HepG2 (cell line): ENCODE measurements at regions not wholly inside any gene's neighbourhood (a gene's known extent, or its start where the extent isn't known, plus 50 kb on each side); places are given as distances from the start of the nearest gene placed in this dataset.

Experiments
- CEBPB ChIP-seq: IDR thresholded peaks from 2 replicates; pipeline ENCODE4 v1.6.1; 2011; ENCODE audit warnings: low read depth, low read length, improper control_type of control experiment, borderline replicate concordance
- GFI1 ChIP-seq: sonication (generic); formaldehyde crosslinking; IDR thresholded peaks from 2 replicates; pipeline ENCODE4 v1.5.0; 2020; ENCODE audit warnings: missing genetic modification reagents, mild to moderate bottlenecking, borderline replicate concordance
- POLR2A ChIP-seq, 2 experiments: IDR thresholded peaks; 2 replicates each; pipeline ENCODE4 v1.6.1; 2011; ENCODE audit warnings: low read depth in 2 of 2, low read length in 2 of 2, mild to moderate bottlenecking in 1 of 2, moderate library complexity in 1 of 2; ENCODE audit not compliant: insufficient read depth in 1 of 2
- ZFP36 ChIP-seq: fragments of 150-350 bp; IDR thresholded peaks from 2 replicates; pipeline ENCODE4 v1.6.1; 2018; ENCODE audit warnings: borderline replicate concordance, low read length, low read depth; ENCODE audit not compliant: partially characterized antibody
- TF ChIP-seq, protein P1 (sequence below): sonication (generic); formaldehyde crosslinking; IDR thresholded peaks from 2 replicates; pipeline ENCODE4 v1.5.0; 2020; ENCODE audit warnings: mild to moderate bottlenecking, missing genetic modification reagents, moderate library complexity
- TF ChIP-seq, protein P2 (sequence below): sonication (generic); formaldehyde crosslinking; IDR thresholded peaks from 2 replicates; pipeline ENCODE4 v1.4.0; 2020; ENCODE audit warnings: missing genetic modification reagents

DNA sequence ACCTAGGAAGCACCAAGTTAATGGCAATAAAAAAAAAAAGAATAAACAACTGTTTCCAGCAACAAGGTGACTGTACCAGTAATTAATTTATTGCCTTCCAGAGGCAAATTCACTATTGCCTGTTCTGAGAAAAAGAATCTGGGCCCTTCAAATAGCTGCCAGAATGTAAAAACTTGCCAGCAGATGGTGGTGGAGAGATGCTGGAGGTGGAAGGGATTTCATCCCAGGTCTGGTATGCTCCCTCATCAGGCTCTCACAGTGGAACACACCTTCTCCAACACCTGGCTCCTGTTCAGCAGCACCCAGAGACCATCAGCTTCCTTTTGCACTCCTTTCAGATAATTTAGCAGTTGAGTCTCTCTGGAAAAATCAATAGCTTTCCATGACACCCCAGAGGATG lies 792.9 kb upstream of the ADAMTS5 start:
- TF ChIP-seq ZFP36 (no peak), POLR2A (IDR thresholded peaks at IDR 0.05; ENCODE audit: insufficient read depth in 1 of 2, low read depth in 2 of 2, low read length in 2 of 2) (no peak), GFI1 (CRISPR knock-in tag) (no peak), CEBPB (no peak)
- TF ChIP-seq, protein P1, sequence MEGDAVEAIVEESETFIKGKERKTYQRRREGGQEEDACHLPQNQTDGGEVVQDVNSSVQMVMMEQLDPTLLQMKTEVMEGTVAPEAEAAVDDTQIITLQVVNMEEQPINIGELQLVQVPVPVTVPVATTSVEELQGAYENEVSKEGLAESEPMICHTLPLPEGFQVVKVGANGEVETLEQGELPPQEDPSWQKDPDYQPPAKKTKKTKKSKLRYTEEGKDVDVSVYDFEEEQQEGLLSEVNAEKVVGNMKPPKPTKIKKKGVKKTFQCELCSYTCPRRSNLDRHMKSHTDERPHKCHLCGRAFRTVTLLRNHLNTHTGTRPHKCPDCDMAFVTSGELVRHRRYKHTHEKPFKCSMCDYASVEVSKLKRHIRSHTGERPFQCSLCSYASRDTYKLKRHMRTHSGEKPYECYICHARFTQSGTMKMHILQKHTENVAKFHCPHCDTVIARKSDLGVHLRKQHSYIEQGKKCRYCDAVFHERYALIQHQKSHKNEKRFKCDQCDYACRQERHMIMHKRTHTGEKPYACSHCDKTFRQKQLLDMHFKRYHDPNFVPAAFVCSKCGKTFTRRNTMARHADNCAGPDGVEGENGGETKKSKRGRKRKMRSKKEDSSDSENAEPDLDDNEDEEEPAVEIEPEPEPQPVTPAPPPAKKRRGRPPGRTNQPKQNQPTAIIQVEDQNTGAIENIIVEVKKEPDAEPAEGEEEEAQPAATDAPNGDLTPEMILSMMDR (CRISPR knock-in tag) = no peak
- TF ChIP-seq, protein P2, sequence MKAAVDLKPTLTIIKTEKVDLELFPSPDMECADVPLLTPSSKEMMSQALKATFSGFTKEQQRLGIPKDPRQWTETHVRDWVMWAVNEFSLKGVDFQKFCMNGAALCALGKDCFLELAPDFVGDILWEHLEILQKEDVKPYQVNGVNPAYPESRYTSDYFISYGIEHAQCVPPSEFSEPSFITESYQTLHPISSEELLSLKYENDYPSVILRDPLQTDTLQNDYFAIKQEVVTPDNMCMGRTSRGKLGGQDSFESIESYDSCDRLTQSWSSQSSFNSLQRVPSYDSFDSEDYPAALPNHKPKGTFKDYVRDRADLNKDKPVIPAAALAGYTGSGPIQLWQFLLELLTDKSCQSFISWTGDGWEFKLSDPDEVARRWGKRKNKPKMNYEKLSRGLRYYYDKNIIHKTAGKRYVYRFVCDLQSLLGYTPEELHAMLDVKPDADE (CRISPR knock-in tag) = no peak
